CD4-positive, alpha-beta T cell (primary cell): ENCODE measurements at regions not wholly inside any gene's neighbourhood (a gene's known extent, or its start where the extent isn't known, plus 50 kb on each side); places are given as distances from the start of the nearest gene placed in this dataset.

Source experiments
- ATAC-seq: fragments of 200-7000 bp; cut with Tn5 transposase; one replicate; pipeline ENCODE4 v1.10.0; 2022; ENCODE audit warnings: mild to moderate bottlenecking; ENCODE audit not compliant: poor library complexity
- CTCF ChIA-PET: fragments of 350-600 bp; sonication (Branson Sonifier 250); formaldehyde crosslinking; loops from one replicate; lab custom pipeline; 2021; ENCODE audit warnings: antibody characterized with exemption, inconsistent platforms; lab: Charles Lee
- POLR2A ChIA-PET: fragments of 350-600 bp; sonication (Branson Sonifier 250); formaldehyde crosslinking; loops from one replicate; lab custom pipeline; 2021; ENCODE audit warnings: antibody characterized with exemption, inconsistent platforms; lab: Charles Lee
- DNase-seq, 14 experiments: peaks; one replicate each; pipeline ENCODE4 v3.0.0-alpha.2; 2013 to 2020; ENCODE audit warnings: mixed read lengths in 2 of 14
- H3K27ac ChIP-seq, 2 donors: one replicate each; pipeline versions ENCODE4 v1.5.1 to v1.7.0; 2013; ENCODE audit warnings: low read length in 2 of 2, low read depth in 1 of 2, mild to moderate bottlenecking in 1 of 2
- H3K27me3 ChIP-seq, 2 experiments: 1 replicate in 1 of 2; 2 replicates in 1 of 2; pipeline versions ENCODE4 v1.6.1 to v1.7.0; 2013; ENCODE audit warnings: low read length in 2 of 2, control low read depth in 1 of 2, mild to moderate bottlenecking in 1 of 2, moderate library complexity in 1 of 2; ENCODE audit not compliant: insufficient read depth in 2 of 2, control insufficient read depth in 1 of 2
- H3K36me3 ChIP-seq: one replicate; pipeline ENCODE4 v1.6.1; 2013; ENCODE audit warnings: low read length, control low read depth; ENCODE audit not compliant: insufficient read depth
- H3K4me1 ChIP-seq: one replicate; pipeline ENCODE4 v1.6.1; 2013; ENCODE audit warnings: low read length, control low read depth; ENCODE audit not compliant: insufficient read depth
- H3K4me3 ChIP-seq: one replicate; pipeline ENCODE4 v1.5.1; 2013; ENCODE audit warnings: mild to moderate bottlenecking, low read length, moderate library complexity
- H3K9me3 ChIP-seq, 2 experiments: 1 replicate in 1 of 2; 2 replicates in 1 of 2; pipeline versions ENCODE4 v1.6.1 to v1.7.0; 2013; ENCODE audit warnings: low read length in 2 of 2, mild to moderate bottlenecking in 2 of 2, control low read depth in 1 of 2, moderate library complexity in 1 of 2; ENCODE audit not compliant: control insufficient read depth in 1 of 2, insufficient read depth in 1 of 2
- H3K27ac Mint-ChIP-seq: one replicate; pipeline ENCODE4 v1.8.0; 2020; ENCODE audit warnings: mixed read lengths
- H3K27me3 Mint-ChIP-seq: one replicate; pipeline ENCODE4 v1.8.0; 2021; ENCODE audit warnings: mixed read lengths
- H3K36me3 Mint-ChIP-seq: one replicate; pipeline ENCODE4 v1.8.0; 2021; ENCODE audit warnings: low read depth, mixed read lengths
- H3K4me1 Mint-ChIP-seq: one replicate; pipeline ENCODE4 v1.8.0; 2021; ENCODE audit warnings: low read depth, mixed read lengths
- H3K4me3 Mint-ChIP-seq: one replicate; pipeline ENCODE4 v1.8.0; 2020; ENCODE audit warnings: mild to moderate bottlenecking, mixed read lengths
- H3K9me3 Mint-ChIP-seq: one replicate; pipeline ENCODE4 v1.8.0; 2020; ENCODE audit warnings: mixed read lengths
- CTCF ChIP-seq: fragments of 200-600 bp; IDR thresholded peaks from one replicate; pipeline ENCODE4 v1.8.0; 2022; ENCODE audit warnings: antibody characterized with exemption, mild to moderate bottlenecking
- intact Hi-C, 2 experiments: fragments of 100-400 bp; cut with DNase I in 1 of 2; cut with micrococcal nuclease in 1 of 2; formaldehyde crosslinking; loops; one replicate each; pipeline versions ENCODE4 v1.15.1 to v1.9.0; 2023 to 2025; cut with DNase I, micrococcal nuclease

- no peak for TF ChIP-seq CTCF
- Mint-ChIP-seq H3K27me3 (peaks cover 40% of the 10 kb centered on the region), H3K4me1 (no peaks in the 10 kb centered on the region), H3K27ac (no peak overlapping the region), H3K36me3 (no peaks in the 10 kb centered on the region), H3K9me3 (no peaks in the 10 kb centered on the region), H3K4me3 (no peak overlapping the region)
- ATAC-seq (no peak), DNase-seq (no peak)
- Histone ChIP-seq H3K27ac (no peak overlapping the region), H3K27me3 (peaks cover 2 to 15% of the 10 kb centered on the region in 2 experiments), H3K4me3 (no peak overlapping the region), H3K9me3 (peaks cover 0 to 3% of the 10 kb centered on the region in 2 experiments), H3K36me3 (no peaks in the 10 kb centered on the region), H3K4me1 (no peaks in the 10 kb centered on the region)
- ChIA-PET CTCF (no interaction called here), POLR2A (no interaction called here)
- intact Hi-C loops = no loop called here
These were observed 80.8 kb upstream of the POU3F1 start for GRCh38 chr1:38127428-38127827.

- Mint-ChIP-seq H3K27me3 (peaks cover 35% of the 10 kb centered on the region), H3K4me1 (no peaks in the 10 kb centered on the region), H3K4me3 (no peak overlapping the region), H3K9me3 (no peaks in the 10 kb centered on the region), H3K36me3 (no peaks in the 10 kb centered on the region), H3K27ac (no peak overlapping the region)
- Histone ChIP-seq H3K4me1 (no peaks in the 10 kb centered on the region), H3K4me3 (no peak overlapping the region), H3K27ac (no peak overlapping the region), H3K9me3 (peaks cover 0 to 3% of the 10 kb centered on the region in 2 experiments), H3K36me3 (no peaks in the 10 kb centered on the region), H3K27me3 (peaks cover 2 to 10% of the 10 kb centered on the region in 2 experiments)
- ChIA-PET POLR2A (no interaction called here), CTCF (no interaction called here)
- DNase-seq (no peak), ATAC-seq (no peak)
- intact Hi-C loops = no loop called here
- no peak for TF ChIP-seq CTCF
These were observed 80.4 kb upstream of the POU3F1 start for GRCh38 chr1:38126970-38127369.

GRCh38 chr1:38125837-38126520 is 79.4 kb upstream of the POU3F1 start:
- no peaks in the 10 kb centered on the region for H3K4me1 Mint-ChIP-seq
- H3K9me3 Mint-ChIP-seq = no peaks in the 10 kb centered on the region
- Histone ChIP-seq H3K9me3 (peaks cover 0 to 3% of the 10 kb centered on the region in 2 experiments), H3K4me3 (no peak overlapping the region), H3K36me3 (no peaks in the 10 kb centered on the region), H3K27me3 (peaks cover under 1 to 2% of the 10 kb centered on the region in 2 experiments), H3K27ac (no peak overlapping the region), H3K4me1 (no peaks in the 10 kb centered on the region)
- no peaks in the 10 kb centered on the region for H3K36me3 Mint-ChIP-seq
- DNase-seq (no peak), ATAC-seq (no peak)
- peaks cover 25% of the 10 kb centered on the region for H3K27me3 Mint-ChIP-seq
- ChIA-PET POLR2A (no interaction called here), CTCF (no interaction called here)
- TF ChIP-seq CTCF = no peak
- no peak overlapping the region for H3K4me3 Mint-ChIP-seq
- intact Hi-C loops = no loop called here
- no peak overlapping the region for H3K27ac Mint-ChIP-seq
